Rectal smooth muscle tissue (tissue), 1 donor: ENCODE measurements at regions not wholly inside any gene's neighbourhood (a gene's known extent, or its start where the extent isn't known, plus 50 kb on each side); places are given as distances from the start of the nearest gene placed in this dataset.
"Not testable (repeated sequence)": the region's sequence is repeated elsewhere in the genome, so short reads cannot be mapped to it uniquely, and the experiment has no call there.

ENCODE experiments used
- H3K27ac ChIP-seq: one replicate; pipeline ENCODE4 v1.7.0; 2013; ENCODE audit warnings: low read depth, low read length, inconsistent platforms
- H3K27me3 ChIP-seq: one replicate; pipeline ENCODE4 v1.7.0; 2013; ENCODE audit warnings: low read length; ENCODE audit not compliant: control insufficient read depth, insufficient read depth
- H3K36me3 ChIP-seq: one replicate; pipeline ENCODE4 v1.7.0; 2013; ENCODE audit warnings: low read length; ENCODE audit not compliant: control insufficient read depth, insufficient read depth
- H3K4me1 ChIP-seq: one replicate; pipeline ENCODE4 v1.7.0; 2013; ENCODE audit warnings: low read length; ENCODE audit not compliant: control insufficient read depth, insufficient read depth
- H3K4me3 ChIP-seq: one replicate; pipeline ENCODE4 v1.7.0; 2013; ENCODE audit warnings: low read length
- H3K9ac ChIP-seq: one replicate; pipeline ENCODE4 v1.7.0; 2013; ENCODE audit warnings: low read length

DNA sequence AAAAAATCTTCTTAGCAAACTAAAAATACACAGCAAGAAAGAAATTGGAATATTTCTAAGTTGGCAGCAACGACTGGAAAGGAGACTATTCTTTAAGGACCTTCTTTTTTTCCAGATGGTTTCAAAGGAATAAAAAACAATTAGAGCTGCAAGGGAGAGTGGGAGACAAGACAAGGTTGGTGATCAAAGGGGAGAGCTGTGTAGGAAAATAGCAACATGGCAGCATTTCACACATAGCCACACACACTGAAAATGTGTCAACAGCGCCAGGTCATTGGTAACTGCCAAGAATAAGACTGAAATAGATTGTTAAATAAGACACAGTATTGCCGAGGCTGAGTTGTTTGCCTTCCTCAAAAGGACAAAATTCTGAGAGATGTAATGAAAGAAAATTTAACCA lies 88.1 kb upstream of the TLE1 start:
- no peak overlapping the region for H3K27ac ChIP-seq
- H3K27me3 ChIP-seq, result no peaks in the 10 kb centered on the region

DNA sequence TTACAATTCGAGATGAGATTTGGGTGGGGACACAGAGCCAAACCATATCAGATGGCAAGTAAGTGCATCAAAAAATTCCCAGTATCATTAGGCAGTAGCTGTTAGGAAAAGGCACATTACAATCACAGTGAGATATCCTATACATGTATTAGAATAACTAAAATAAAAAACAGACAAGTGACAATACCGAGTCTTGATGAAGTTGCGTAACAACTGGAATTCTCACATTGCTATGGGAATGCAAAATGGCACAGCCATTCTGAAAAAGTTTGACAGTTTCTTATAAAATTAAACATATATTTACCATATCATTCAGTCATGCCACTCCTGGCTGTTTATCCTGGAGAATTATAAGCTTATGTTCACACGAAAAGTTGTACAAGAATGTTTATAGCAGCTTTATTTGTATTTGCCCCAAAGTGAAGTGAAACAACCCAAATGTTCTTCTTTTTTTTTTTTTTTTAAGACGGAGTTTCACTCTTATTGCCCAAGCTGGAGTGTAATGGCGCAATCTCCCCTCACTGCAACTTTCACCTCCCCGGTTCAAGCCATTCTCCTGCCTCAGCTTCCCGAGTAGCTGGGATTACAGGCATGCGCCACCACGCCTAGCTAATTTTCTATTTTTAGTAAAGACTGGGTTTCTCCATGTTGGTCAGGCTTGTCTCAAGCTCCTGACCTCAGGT lies 93.1 kb upstream of the TLE1 start:
- Histone ChIP-seq H3K27me3 (no peaks in the 10 kb centered on the region), H3K9ac (no peak overlapping the region), H3K4me3 (no peak overlapping the region), H3K36me3 (no peaks in the 10 kb centered on the region), H3K27ac (no peak overlapping the region), H3K4me1 (no peaks in the 10 kb centered on the region)

More for the DNA sequence above, 88.1 kb upstream of the TLE1 start:
- Histone ChIP-seq H3K4me1 (no peaks in the 10 kb centered on the region), H3K9ac (no peak overlapping the region), H3K36me3 (no peaks in the 10 kb centered on the region), H3K4me3 (no peak overlapping the region)

DNA sequence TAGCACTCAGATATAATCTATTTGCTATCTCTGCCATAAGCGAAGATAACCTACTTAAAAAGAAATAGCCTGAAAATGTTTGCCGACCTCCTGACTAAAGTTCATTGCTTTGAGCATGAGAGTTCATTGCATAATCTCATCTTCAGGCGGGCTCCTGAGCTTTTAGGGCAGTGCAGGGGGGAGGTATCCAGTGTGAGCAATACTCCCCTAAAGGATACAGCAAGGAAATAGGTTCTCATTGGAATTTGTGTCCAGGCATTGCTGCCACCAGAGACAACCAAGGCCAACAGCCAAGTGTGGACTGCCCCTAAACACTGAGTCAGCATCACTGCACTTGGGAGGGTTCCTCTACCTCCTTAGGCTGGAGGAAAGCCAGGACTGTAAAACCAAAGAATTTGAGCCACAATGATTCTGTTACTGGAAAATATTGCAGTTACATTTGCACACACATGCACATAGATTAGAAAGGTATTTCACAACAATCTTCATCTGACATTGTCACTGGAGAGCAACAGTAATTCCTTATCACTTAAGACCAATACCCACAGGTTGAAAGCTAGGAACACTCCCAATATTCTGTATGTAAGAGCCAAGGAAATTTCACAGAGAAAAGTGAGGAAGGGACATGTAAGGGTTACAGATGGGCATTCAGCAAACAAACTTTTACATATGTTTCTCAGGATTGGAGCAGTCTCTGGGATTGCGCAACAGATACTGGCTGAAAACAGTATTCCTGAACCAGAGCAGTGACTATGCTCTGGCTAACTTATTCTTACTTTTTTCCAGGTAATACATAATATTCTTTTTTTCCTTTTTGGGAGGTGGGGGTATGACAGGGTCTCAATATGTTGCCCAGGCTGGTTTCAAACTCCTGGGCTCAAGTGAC lies 98.6 kb upstream of the TLE1 start:
- Histone ChIP-seq H3K36me3 (no peaks in the 10 kb centered on the region), H3K27ac (no peak overlapping the region), H3K4me1 (no peaks in the 10 kb centered on the region), H3K4me3 (no peak overlapping the region), H3K27me3 (no peaks in the 10 kb centered on the region), H3K9ac (no peak overlapping the region)

DNA sequence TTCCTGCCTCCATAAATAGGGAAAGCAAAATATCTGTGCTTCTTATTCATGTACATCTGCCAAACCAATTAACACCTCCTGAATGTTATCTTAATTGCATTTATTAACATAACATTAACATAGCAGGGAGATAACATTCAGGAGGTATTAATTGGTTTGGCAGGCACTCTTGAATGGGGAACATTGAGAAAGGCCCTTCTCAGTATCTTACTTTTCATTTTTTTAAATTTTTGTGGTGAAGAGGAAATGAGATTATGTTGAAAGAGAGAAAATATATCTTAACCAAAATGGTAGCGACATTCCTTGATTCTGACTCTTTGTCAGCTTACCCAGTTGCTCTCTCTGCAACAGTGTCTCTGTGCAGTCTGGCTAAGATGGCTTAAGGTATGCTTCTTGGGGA lies 100.4 kb upstream of the TLE1 start:
- Histone ChIP-seq H3K9ac (no peak overlapping the region), H3K4me3 (no peak overlapping the region), H3K27me3 (no peaks in the 10 kb centered on the region), H3K4me1 (no peaks in the 10 kb centered on the region), H3K27ac (no peak overlapping the region), H3K36me3 (no peaks in the 10 kb centered on the region)

DNA sequence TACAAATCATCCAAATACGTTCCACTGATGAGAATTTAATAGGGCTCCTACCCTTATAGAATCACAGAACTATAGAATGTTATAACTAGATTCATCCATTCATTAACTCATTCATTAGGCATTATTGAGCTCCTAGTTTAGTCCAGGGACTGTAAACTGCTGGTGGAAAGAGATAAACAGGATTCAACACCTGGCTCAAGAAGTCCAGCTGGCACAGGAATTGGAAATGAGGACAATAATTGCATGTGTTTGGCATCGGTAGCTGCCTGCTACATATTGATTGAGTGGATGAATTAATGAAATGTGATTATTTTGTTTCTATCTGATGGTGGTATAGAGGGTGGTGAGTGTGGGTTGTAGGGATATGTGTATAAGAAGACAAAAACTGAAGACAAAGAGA lies 100.8 kb upstream of the TLE1 start:
- no peak overlapping the region for H3K9ac ChIP-seq
- H3K4me1 ChIP-seq, result no peaks in the 10 kb centered on the region
- H3K36me3 ChIP-seq, result no peaks in the 10 kb centered on the region
- H3K4me3 ChIP-seq, result no peak overlapping the region
- no peaks in the 10 kb centered on the region for H3K27me3 ChIP-seq
- H3K27ac ChIP-seq, result no peak overlapping the region

DNA sequence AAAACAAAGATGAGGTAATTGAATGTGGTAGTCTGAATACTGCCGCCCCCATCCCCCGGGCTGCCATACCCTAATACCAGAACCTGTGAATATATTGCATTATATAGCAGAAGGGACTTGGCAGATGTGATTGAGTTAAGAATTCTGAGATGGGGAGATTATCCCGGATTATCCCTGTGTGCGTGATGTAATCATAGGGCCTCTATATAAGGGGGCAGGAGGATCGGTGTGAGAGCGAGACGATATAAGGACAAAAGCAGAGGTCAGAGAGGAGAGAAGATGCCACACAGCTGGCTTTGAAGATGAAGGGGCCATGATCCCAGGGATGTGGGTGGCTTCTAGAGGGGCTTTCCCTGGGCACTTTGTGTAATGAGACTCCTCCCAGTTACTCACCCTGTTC lies 101.7 kb upstream of the TLE1 start:
- Histone ChIP-seq H3K36me3 (no peaks in the 10 kb centered on the region), H3K4me1 (no peaks in the 10 kb centered on the region), H3K27ac (no peak overlapping the region)

DNA sequence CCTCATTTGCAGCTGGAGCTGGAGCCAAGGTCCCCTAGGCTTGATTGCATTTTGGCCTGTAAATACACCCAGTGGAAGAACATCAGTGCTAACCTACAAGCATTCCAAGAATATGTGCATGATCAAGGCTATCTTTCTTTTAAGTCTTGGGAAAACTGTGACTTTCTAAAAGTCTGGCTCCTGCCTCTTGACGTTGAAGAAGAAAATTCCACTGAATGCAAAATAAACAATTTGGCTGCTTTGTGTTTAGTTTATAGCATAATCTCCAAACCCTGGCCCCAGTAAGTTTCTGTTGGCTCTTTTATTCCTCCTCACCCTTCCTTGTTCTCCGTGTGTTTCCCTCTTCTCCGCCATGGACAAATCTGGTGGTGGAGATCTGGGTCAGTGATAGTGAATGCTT lies 109.3 kb upstream of the TLE1 start:
- H3K27ac ChIP-seq, result no peak overlapping the region
- no peak overlapping the region for H3K9ac ChIP-seq
- H3K4me1 ChIP-seq, result peaks cover 2% of the 10 kb centered on the region
- H3K27me3 ChIP-seq, result no peaks in the 10 kb centered on the region
- no peaks in the 10 kb centered on the region for H3K36me3 ChIP-seq
- H3K4me3 ChIP-seq, result no peak overlapping the region

More for the DNA sequence above, 101.7 kb upstream of the TLE1 start:
- Histone ChIP-seq H3K4me3 (no peak overlapping the region), H3K9ac (no peak overlapping the region), H3K27me3 (no peaks in the 10 kb centered on the region)

DNA sequence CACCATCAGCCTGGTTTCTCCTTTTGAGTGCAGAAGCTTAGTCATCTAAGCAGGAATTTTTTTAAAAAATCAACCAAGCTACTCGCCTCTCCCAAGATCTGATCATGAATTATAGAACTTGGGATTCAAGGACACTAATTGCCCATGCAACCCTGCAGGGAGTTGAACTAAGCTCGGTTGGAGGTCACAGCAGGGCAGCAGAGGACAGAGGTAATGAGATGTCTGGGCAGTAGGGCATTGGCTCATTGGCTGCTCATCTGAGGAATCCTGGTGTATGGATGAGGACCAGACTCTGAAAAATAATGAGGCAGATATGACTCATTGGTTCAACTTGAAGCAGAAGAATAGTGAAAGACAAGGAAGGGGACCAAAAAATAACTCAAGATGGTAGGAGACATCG lies 111.8 kb upstream of the TLE1 start:
- Histone ChIP-seq H3K4me3 (no peak overlapping the region), H3K9ac (no peak overlapping the region), H3K4me1 (peaks cover 6% of the 10 kb centered on the region), H3K36me3 (no peaks in the 10 kb centered on the region), H3K27ac (no peak overlapping the region), H3K27me3 (no peaks in the 10 kb centered on the region)

DNA sequence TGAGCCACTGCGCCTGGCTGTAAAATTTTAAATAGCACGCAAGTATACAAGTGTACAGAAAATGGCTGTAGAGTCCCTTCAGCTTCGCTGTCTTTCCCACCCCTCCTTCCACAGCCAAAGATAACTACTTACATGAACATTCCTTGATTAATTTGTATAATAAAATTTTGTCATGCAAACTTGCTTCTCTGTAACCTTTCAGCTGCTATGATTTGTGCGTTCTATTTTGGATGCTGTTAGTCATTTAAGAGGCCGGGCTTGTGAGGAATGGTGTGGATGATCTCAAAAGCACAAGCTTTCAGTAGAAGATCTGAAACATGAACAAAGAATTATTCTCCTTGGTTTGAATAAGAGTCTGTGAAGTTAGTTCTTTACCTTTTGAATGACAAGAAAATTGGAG lies 115.0 kb upstream of the TLE1 start:
- H3K27me3 ChIP-seq, result no peaks in the 10 kb centered on the region
- no peaks in the 10 kb centered on the region for H3K36me3 ChIP-seq
- H3K27ac ChIP-seq, result peak overlapping the region; percentile 41
- no peak overlapping the region for H3K4me3 ChIP-seq
- H3K9ac ChIP-seq, result no peak overlapping the region
- peaks cover 6% of the 10 kb centered on the region for H3K4me1 ChIP-seq

DNA sequence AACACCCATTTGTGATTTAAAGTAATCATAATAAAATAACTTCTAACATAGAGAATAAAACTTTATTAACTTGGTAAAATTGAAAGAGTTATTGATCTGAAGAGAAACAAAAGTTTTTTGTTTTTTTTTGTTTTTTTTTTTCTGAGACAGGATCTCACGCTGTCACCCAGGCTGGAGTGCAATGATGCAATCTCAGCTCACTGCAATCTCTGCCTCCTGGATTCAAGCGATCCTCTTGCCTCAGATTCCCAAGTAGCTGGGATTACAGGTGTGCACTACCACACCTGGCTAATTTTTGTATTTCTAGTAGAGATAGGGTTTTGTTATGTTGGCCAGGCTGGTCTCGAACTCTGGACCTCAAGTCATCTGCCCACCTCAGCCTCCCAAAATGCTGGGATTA lies 116.5 kb upstream of the SPATA31D4 start:
- H3K27me3 ChIP-seq, H3K9ac ChIP-seq, H3K4me1 ChIP-seq, H3K4me3 ChIP-seq, H3K27ac ChIP-seq, H3K36me3 ChIP-seq: not testable (repeated sequence)

DNA sequence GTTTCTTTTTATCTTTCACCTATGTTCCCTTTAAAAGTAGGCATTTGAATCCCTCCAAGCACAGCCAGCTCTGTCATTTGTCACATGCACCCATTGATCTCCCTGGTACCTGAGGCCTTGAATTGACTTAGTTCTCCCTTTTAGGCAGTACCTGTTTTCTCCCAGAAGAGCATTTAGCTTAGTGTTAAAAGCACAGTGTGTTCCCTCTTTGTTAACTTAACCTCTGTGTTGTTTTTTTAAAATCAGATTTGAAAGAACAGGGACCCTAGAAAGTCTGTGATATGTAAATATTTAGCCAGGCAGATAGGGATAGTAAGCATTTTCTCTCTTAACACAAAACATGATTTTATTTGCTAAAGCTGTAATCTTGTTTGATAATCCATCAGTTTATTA lies 113.8 kb upstream of the SPATA31D4 start:
- no peak overlapping the region for H3K27ac ChIP-seq
- no peak overlapping the region for H3K9ac ChIP-seq
- H3K4me3 ChIP-seq, result no peak overlapping the region
- peaks cover 5% of the 10 kb centered on the region for H3K4me1 ChIP-seq
- H3K36me3 ChIP-seq, result no peaks in the 10 kb centered on the region
- no peaks in the 10 kb centered on the region for H3K27me3 ChIP-seq

DNA sequence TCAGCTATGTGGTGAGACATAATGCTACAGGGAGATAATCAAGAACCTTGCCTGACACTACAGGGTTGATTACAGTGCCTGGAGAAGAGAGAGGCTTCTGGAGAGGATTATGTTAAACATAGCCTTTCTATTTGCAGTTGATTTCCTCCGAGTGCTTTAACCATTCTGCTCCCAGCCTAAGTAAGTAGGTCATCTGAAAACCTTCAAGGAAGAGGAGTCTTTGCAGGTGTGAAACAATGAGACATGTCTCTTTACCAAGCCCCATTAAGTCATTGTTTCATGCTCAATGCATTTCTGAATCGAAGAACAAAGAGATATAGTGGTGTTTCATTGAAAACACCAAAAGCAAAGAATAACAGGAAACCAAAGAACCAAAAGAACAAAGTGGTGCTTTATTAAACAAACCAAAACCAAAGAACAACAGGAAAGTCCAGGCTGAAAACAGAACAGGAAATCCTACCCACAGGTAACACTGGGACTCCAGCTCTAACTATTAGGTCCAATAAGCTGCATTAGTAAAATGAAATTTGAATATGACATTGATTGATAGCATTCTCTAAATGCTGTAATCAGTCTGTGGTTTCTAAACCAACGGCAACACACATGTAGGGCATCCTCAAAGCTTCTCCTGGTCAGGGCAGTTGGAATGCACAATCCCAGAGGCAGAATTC lies 113.3 kb upstream of the SPATA31D4 start:
- H3K27me3 ChIP-seq, result no peaks in the 10 kb centered on the region
- H3K4me3 ChIP-seq, result no peak overlapping the region
- peaks cover 10% of the 10 kb centered on the region for H3K4me1 ChIP-seq
- no peak overlapping the region for H3K27ac ChIP-seq
- no peaks in the 10 kb centered on the region for H3K36me3 ChIP-seq
- no peak overlapping the region for H3K9ac ChIP-seq
